ENCODE measurements at regions not wholly inside any gene's neighbourhood (a gene's known extent, or its start where the extent isn't known, plus 50 kb on each side); places are given as distances from the start of the nearest gene placed in this dataset.
"Not testable (repeated sequence)": the region's sequence is repeated elsewhere in the genome, so short reads cannot be mapped to it uniquely, and the experiment has no call there.

- DNase-seq, result no peak
These were observed 176.5 kb downstream of the ABCA8 start for GRCh38 chr17:68778726-68779125.

- no peak for DNase-seq
These were observed 176.9 kb upstream of the FAM20A start for GRCh38 chr17:68777856-68778694.

GRCh38 chr17:68777243-68777855, 176.2 kb upstream of the FAM20A start:
- DNase-seq, result no peak

- no peak for DNase-seq
These were observed 175.3 kb upstream of the FAM20A start for GRCh38 chr17:68776451-68776850.

- DNase-seq, result no peak
These were observed 174.8 kb upstream of the FAM20A start for GRCh38 chr17:68775969-68776368.

GRCh38 chr17:68775318-68775717, 174.2 kb upstream of the FAM20A start:
- DNase-seq, result no peak

GRCh38 chr17:68771867-68772515, 170.8 kb upstream of the FAM20A start:
- DNase-seq, result no peak

- no peak for DNase-seq
These were observed 167.6 kb upstream of the FAM20A start for GRCh38 chr17:68768804-68769203.

- DNase-seq, result no peak
These were observed 165.5 kb upstream of the FAM20A start for GRCh38 chr17:68766640-68767039.

GRCh38 chr17:68763562-68763961, 162.4 kb upstream of the FAM20A start:
- DNase-seq, result no peak

GRCh38 chr17:68762911-68763310, 161.7 kb upstream of the FAM20A start:
- no peak for DNase-seq

- DNase-seq, result no peak
These were observed 158.9 kb upstream of the FAM20A start for GRCh38 chr17:68760141-68760475.

GRCh38 chr17:68759343-68760140, 158.4 kb upstream of the FAM20A start:
- DNase-seq, result peak; percentile 64

GRCh38 chr17:68759002-68759342, 157.8 kb upstream of the FAM20A start:
- DNase-seq, result no peak

- not testable (repeated sequence) for DNase-seq
These were observed 156.9 kb upstream of the FAM20A start for GRCh38 chr17:68757866-68758757.

- no peak for DNase-seq
These were observed 153.0 kb upstream of the FAM20A start for GRCh38 chr17:68753985-68754769.

- DNase-seq, result no peak
These were observed 149.0 kb upstream of the FAM20A start for GRCh38 chr17:68750208-68750562.

GRCh38 chr17:68749349-68750207, 148.4 kb upstream of the FAM20A start:
- DNase-seq, result no peak

GRCh38 chr17:68748381-68748780, 147.2 kb upstream of the FAM20A start:
- DNase-seq, result no peak

All from activated effector memory CD4-positive, alpha-beta T cell treated with anti-CD3 and anti-CD28 coated beads, Interleukin-2, amount 50 U/mL, for 16 hours (primary cell).